KBM-7 (cell line): ENCODE measurements at regions not wholly inside any gene's neighbourhood (a gene's known extent, or its start where the extent isn't known, plus 50 kb on each side); places are given as distances from the start of the nearest gene placed in this dataset.
A peak's percentile ranks its signal among the peaks of the same experiment; 100 is the strongest.

ENCODE experiments used
- DNase-seq: peaks from one replicate; pipeline ENCODE4 v3.0.0-alpha.2; 2015
- in situ Hi-C: fragments of 300-500 bp; cut with MboI; formaldehyde crosslinking; loops from 2 replicates; pipeline ENCODE4 v1.14.3; 2020; ENCODE audit warnings: low sequenced_read_pairs, low pct_unique_long_range_greater_than_20kb, mixed read lengths

DNA sequence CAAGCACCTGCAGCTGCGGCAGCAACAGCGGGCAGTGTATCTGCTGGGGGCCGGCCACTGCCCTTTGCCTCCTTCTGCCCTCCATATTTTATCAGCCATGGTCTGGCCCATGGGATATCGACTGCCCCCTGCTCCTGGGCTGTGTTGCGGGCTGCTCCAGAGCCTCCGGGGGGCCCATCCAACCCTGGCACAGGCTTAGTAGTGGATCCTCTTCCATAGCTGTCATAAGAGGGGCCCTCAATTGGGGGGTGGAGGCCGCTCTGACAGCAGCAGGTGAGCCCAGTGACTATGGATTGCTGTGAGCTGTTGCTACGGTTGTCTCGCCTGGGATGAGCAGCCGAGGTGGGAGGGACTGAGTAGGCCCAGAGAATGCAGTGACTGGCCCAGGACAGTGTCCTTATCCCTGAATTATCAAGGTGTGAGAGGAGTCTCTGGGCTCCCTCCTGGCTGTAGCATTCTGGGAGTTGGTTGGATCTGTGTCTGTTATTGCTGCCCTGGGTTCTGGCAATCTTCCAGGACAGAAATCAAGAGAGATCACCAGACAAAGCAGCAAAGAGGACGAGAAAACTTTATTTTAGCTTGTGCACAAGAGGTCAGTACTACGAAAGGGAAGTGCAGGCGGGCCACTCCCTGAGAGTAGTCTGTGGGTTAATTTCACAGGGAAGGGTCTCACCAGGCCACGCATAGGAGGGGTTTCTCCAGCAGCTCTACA is 145.1 kb downstream of the ASB1 start:
- in situ Hi-C loops = no loop called here
- no peak for DNase-seq

DNA sequence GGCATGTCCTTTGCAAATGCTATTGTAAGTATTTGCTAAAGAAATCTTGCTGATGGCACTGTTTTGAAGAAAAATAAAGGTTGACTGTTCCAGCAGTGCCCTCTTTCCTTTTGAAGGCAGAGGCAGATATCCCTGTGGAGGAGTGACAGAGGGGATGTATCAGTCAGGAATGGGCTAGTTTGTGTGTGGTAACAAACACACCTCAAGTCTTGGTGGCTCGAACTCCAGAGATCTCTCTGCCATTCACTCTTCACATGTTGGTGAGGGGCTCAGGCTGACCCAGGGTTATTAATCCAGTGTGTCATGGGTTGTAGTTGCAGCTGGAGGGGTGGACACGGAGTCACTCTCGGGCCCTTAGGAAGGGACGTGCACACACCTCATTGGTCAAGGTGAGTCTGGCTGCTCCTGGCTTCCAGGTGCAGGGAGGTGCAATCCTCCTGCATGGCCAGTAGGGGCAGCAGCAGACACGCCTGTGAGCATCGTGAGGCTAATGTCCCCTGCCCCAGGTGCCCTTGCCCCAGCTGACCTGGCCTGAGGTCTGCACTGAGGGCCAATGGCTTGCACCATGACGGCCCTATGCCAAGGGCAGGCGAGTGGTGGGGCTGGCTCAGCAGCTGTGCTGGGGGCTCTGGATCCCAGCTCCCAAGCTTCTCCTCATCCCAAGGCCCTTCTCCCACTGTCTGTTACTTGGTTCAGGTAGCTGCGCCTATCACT is 146.5 kb downstream of the ASB1 start:
- no peak for DNase-seq
- in situ Hi-C loops = no loop called here

DNA sequence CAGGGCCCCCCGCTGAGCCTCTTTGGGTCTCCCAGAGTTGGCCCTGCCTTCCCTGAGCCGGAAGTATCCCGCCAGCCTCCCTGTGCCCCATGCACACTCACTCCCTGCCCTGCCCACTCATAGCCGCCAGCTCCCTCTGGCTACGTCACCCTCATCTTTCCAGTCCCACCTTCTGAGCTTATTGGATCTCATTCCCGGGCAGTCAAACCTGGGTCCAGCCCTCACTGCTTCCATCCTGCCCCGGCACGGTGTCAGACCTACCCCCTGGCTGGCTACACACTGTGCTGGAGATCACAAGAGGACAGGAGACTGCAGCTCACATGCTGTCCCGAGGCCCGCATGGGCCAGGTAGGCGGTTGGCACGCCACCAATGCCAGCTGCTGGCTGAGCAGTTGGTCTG is 147.2 kb downstream of the ASB1 start:
- in situ Hi-C loops = no loop called here
- DNase-seq = no peak

DNA sequence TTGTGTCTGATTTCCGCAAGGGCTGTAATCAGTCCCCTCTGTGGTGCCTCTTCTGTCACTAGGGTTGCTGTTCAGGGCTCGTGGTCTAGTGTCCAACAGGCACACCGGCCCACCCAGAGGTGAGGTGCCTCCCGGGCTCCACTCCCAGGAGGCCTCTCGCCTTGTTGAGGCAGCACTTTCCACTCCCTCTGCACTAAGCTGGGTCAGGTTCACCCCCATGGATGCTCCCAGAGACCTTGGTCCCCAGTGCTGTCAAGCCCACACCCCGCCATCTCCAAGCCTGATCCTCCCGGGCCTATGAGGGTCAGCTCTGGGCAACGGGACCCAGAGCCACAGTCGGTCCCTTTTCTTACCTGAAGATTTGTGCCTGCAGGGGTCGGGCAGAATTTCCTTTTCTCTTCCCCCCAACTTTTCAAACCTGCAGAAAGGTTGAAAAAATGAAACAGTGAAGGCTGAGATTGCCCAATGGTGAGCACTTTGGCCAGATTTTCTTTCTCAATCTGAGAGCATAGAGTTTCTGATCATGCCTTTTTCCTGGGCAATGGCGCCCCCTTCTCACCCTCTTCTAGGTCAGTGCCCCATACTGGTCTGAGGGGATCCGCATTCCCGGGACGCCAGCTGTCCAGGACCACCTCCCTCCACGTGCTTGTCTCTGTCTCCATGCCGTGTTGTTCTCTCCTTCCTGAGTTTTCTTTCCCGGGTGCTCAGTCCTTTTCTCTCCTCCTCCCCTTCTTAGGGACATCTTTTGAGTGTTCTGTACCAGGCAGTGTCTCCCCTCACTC is 148.0 kb downstream of the ASB1 start:
- in situ Hi-C loops = no loop called here
- DNase-seq = no peak

DNA sequence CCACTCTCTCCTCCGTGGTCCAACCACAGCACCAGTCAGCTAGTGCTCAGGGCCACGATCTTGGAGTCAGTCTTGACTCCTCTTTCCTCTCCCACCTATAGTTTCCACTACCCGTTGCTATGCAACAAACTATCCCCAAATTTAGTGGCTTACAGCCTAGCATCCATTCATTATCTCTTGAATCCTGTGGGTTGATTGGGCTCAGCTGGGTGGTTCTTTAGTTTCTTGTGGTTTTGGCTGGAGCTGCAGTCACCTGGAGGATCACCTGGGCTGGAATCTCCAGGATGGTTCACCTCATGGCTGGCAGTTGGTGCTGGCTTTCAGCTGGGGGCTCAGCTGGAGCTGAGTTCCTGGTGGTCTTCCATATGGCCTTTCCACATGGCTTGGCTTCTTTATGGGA is 149.9 kb downstream of the ASB1 start:
- in situ Hi-C loops = no loop called here
- DNase-seq = no peak

DNA sequence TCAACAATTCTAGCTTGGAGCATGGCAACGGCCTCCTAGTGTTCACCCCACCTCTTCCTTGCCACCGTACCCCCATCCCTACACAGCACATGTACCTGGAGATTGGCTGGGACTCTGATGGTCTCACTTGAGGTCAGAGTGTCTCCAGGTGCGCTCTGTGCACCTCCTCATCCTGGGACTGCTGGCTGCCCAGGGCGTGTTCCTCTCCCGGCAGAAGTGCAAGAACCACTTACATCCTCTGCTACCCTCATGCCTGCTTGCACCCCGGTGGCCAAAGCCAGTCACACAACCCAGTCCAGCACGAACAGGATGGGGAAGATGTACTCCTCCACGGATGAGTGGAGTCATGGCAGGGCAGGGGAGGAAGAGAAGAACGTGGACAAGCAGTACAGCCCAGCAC is 151.5 kb downstream of the ASB1 start:
- DNase-seq = no peak
- in situ Hi-C loops = no loop called here

DNA sequence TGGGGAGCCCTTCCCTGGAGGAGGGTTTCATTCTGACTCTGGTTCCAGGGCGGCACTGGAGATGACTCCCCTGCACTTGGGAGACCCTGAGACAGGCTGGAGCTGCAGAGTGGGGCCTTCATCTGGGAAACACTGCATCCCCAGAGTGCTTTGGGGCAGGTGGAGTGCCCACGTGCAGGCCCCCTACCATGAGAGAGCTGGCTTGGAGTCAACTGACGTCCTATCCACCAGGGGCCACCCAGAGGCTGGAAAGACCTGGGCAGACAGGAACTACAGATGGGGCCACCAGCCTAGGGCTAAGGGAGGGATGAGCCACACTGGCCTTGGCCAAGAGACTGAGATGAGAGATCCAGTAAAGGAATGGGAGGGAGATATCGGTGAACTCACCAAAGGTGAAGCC is 153.8 kb downstream of the ASB1 start:
- in situ Hi-C loops = no loop called here

DNA sequence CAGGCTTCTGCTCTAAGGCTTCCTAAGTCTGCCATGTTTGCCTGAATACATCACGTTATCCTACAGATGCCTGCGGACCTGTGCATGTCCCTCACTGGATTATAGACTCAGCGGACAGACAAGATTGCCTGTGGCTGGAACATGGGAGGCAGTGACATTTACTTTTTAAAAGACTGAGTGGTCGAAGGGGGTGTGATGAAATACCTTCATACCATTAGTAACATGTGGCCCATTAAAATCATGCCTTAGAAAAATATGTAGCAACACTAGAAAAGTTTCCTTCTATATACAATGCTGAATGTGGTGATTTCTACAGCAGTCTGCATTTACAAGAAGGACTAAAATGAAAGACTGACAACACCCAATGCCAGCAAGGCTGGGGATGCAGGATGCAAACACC is 154.4 kb downstream of the ASB1 start:
- in situ Hi-C loops = no loop called here
- DNase-seq = no peak

More for the DNA sequence above, 153.8 kb downstream of the ASB1 start:
- DNase-seq = no peak

DNA sequence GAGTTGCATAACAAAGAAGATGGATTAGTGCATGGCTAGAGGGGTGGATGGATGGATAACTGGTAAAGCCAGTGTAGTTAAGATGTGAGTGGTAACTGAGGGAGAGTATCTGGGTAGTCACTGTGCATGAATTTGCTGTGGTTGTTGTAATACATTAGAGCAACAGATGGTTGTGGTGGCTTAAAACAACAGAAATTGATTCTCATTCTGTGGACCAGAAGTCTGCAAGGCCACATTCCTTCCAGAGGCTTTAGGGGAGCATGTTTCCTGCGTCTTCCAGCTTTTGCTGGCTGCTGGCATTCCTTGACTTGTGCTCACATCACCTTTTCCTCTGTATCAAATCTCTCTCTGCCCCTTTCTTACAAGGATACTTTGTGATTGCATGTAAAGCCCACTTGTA is 155.4 kb downstream of the ASB1 start:
- in situ Hi-C loops = no loop called here

DNA sequence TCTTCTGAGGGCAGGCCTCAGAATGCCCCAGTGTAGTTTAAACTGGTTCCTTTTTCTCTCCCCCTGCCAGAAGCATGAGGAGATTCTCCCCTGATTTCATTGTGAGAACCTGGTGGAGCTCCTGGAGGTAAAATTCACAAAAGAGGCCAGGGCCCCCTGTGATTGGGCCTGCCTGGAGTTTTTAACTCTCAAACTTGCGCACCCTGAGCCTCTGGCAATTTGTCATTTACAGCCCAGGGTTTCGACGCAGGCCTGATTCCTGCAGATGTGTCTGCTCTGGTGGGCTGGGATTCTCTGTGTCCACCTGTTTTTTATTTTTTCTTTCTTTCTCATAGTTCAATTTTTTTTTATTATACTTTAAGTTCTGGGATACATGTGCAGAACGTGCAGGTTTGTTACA is 157.9 kb downstream of the ASB1 start:
- in situ Hi-C loops = no loop called here
- DNase-seq = no peak

More for the DNA sequence above, 155.4 kb downstream of the ASB1 start:
- DNase-seq = no peak

DNA sequence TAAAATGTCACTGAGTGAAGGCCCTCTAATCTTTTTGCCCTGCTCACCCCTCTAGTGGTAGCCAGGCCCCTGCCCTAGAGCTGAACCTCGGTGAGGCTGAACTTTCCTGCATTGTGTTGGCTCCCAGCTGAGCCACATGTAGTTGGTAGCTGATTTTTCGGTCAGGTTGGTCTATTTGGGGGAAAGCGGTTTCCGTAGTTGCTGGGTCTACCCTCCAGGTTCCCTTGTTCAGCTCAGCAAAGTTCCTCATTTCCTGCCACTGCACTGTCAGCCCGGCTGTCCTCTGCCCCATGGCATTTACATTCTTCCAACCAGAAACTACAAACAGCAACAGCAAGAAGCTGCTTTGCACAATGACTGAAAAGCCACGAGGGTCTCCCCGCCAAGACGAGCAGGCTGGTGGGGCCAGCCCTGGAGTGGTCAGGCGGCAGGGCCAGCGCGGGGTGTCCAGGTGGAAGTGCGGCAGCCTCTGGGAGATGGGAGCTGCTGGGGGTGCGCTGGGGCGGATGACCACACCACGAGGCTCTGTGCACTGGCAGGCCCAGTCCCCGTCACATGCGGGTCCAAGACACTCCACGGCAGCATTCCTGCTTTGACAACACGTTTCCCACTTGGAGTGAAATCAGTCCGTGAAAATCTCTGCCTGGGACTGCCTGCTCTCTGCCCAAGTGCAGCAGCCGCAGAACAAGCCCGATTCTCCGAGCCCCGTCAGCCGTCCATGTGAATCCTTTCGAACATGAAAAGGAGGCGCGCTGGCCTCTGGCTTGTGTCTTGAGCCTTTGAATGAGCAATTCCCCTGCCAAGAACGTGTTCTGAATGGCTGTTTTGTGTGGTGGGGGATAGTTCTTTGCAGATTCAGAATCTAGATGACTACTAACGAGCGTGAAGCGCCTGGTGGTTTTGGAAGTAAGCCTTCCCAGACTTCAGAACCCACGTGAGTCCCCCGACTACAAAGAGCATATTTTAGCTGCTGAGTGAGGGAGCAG is 159.4 kb downstream of the ASB1 start:
- in situ Hi-C loops = no loop called here
- peak; percentile 67 for DNase-seq

DNA sequence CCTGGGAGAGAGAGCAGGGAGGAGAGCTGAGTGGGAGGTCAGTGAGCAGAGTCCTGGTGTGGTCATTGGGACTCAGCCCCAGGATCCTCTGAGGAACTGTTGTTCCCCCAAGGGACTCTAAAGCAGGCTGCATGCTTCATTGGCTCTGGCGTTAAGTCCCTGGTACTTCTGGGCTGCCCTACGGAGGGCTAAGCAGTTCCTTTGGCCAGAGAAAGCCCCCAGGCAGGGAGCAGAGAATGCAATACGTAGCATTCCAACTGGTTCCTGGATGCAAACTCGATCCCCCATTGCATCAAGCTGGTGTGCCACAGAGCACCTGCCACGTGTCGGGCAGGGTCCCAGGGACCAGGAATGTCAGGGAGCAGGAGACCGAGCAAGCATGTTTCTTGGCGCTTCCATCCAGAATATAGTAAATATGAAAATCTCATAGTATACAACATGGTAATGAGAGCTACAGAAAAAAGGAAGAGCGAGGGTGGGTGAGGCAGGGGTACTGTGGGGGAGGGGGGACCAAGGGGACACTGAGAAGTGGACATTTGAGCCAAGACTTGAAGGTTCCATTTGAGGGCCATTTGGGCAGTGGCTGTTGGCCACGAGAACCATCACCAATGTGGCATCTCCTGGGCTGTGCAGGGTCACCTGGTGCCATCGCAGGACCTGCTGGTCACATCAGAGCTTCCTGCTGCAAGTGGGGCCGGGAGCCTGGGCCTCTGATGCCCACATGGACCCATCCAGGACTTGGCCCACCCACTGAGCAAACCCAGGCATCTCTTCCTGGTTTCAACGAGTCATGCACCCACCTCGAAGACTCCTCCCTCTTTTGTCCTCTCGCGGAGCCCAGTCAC is 160.4 kb downstream of the ASB1 start:
- DNase-seq = no peak
- in situ Hi-C loops = no loop called here

DNA sequence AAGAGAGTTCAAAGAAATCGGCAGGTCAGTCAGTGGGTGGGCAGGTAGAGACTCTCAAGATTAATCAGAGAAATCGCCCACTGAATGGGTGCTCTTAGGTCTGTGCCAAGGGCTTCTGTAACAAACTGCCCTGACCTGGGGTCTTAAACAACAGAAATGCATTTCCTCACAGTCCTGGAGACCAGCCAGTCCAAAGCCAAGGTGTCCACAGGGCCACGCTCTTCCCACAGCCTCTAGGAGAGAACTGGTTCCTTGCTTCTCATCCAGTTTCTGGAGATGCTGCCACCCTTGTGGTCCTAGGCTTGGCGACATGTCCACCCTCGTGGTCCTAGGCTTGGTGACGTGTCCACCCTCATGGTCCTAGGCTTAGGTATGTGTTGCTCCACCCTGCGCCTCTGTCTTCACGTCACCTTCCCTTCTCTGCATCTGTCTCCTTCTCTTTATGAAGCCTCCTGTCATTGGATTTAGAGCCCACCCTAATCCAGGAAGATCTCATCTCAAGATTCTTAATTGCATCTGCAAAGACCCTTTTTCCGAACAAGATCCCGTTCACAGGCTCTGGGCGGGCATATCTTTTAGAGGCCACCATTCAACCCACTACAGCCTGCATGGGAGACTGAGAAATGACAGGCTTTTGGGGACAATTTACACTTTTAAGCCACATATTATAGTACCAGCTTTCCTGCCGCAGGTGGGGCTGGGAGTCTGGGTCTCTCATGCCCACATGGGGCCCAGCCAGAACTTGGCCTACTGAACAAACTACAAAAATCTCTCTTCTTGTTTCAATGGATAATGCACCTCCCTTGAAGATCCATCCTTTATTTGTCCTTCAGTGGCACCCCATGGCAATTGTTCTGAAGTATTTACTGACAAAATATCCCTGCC is 161.3 kb downstream of the ASB1 start:
- in situ Hi-C loops = no loop called here
- DNase-seq = no peak

DNA sequence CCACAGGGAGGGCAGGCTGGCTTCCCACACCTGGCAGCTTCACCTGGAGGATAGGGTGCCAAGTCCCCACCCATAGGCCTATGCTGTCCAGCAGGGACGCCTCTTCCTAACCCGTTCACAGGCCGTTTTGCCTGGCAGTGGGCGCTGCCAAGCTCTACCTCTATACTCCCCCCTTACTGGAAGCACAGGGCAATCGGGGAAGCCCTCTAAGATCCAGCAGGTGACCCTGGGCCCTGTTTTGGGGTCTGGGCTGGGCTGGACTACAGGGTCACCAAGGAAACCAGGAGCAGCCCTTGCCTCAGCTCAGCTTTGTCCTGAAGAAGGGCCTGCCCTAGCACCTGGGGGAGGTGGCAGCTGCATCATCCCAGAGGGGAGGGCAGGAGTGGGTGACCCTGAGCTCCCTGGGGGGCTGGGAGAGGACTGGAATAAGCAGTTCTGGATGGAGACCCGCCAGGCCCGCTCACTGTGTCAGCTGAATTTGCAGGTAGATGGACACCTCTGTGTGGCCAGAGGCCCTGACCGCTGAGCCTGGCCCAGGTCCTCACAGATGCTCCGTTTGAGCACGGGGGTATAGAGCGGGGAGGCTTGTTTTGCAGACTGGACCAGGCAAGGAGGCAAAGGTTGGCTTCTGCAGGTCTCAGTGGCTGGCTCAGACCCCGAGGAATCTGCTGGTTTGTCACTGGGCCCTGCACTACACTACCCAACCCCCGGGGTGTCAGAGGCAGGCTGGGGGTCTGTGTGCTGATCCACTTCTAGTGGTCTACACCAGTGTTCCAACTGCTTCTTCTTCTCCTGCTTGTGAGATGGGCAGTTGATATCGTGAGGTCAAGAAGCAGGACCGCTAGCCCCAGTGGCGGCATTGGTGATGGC is 163.1 kb downstream of the ASB1 start:
- no peak for DNase-seq
- in situ Hi-C loops = no loop called here

DNA sequence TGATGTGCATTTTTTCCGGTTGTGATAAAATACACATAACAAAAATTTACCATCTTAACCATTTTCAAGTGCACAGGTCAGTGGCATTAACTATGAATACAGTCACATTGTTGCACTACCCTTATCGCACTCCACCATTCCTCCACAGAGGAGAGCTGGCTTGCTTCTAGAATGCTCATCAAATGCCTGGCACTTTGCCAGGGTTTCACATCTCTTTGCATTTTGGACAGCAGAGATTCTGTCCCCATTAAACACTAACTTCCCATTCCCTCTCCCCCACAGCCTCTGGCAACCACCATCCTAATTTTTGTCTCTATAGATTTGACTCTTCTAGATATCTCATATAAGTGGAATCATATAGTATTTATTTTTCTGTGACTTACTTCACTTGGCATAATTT is 165.0 kb downstream of the ASB1 start:
- DNase-seq = no peak
- in situ Hi-C loops = no loop called here

DNA sequence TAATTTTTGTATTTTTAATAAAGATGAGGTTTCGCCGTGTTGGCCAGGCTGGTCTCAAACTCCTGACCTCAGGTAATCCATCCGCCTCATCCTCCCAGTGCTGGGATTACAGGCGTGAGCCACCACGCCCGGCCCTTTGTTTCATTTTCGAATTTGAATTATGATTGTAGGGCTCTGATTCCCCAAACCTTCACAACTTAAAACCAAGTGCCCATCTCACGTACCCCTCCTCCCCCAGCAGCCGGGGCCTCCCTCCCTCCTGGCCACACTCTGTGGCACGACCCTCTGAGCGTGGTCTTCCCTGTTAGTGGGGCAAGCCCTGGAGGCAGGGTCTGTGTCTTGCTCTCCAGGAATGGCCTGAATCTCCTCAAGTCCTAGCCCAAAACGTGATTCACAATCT is 166.5 kb downstream of the ASB1 start:
- in situ Hi-C loops = no loop called here
- no peak for DNase-seq
